H1 (cell line): ENCODE measurements at regions not wholly inside any gene's neighbourhood (a gene's known extent, or its start where the extent isn't known, plus 50 kb on each side); places are given as distances from the start of the nearest gene placed in this dataset.

Source experiments
- CTCF ChIA-PET: fragments of 300-600 bp; sonication (Branson Sonifier 250); formaldehyde crosslinking; loops from one replicate; lab custom pipeline; 2021; ENCODE audit not compliant: partially characterized antibody; lab: Charles Lee
- POLR2A ChIA-PET: fragments of 300-600 bp; sonication (Branson Sonifier 250); formaldehyde crosslinking; loops from one replicate; lab custom pipeline; 2021; ENCODE audit warnings: inconsistent platforms; ENCODE audit not compliant: partially characterized antibody; lab: Charles Lee
- DNase-seq, 2 experiments: peaks; one replicate each; pipeline versions ENCODE4 v3.0.0 to v3.0.0-alpha.2; 2010 to 2022; ENCODE audit warnings: low spot score in 2 of 2, low read depth in 1 of 2, mixed read lengths in 1 of 2
- FAIRE-seq: peaks from 2 replicates; lab custom pipeline; 2011; peaks lifted over from hg19 to GRCh38; lab: Jason Lieb, UNC
- H2AFZ ChIP-seq: 2 replicates; pipeline ENCODE4 v1.8.1; 2012; ENCODE audit warnings: low read length, inconsistent platforms
- H2AK5ac ChIP-seq: 2 replicates; pipeline ENCODE4 v1.6.1; 2013; ENCODE audit warnings: low read depth, low read length
- H2BK120ac ChIP-seq: replicated peaks from 2 replicates; pipeline ENCODE3; 2013; ENCODE audit warnings: low read depth, low read length, inconsistent platforms
- H2BK12ac ChIP-seq: 2 replicates; pipeline ENCODE4 v1.6.1; 2013; ENCODE audit warnings: low read depth, low read length
- H2BK15ac ChIP-seq: 2 replicates; pipeline ENCODE4 v1.6.1; 2013; ENCODE audit warnings: low read length
- H2BK20ac ChIP-seq: 2 replicates; pipeline ENCODE4 v1.6.1; 2013; ENCODE audit warnings: low read length
- H2BK5ac ChIP-seq: 2 replicates; pipeline ENCODE4 v1.6.1; 2013; ENCODE audit warnings: low read depth, low read length
- H3K14ac ChIP-seq: 2 replicates; pipeline ENCODE4 v1.6.1; 2013; ENCODE audit warnings: inconsistent platforms; ENCODE audit not compliant: insufficient read length
- H3K18ac ChIP-seq: 2 replicates; pipeline ENCODE4 v1.6.1; 2013; ENCODE audit warnings: low read length; ENCODE audit errors: extremely low read depth
- H3K23ac ChIP-seq: 2 replicates; pipeline ENCODE4 v1.6.1; 2013; ENCODE audit warnings: inconsistent platforms; ENCODE audit not compliant: insufficient read length
- H3K23me2 ChIP-seq: 2 replicates; pipeline ENCODE4 v1.6.1; 2013; ENCODE audit warnings: low read depth, low read length
- H3K27ac ChIP-seq: 2 replicates; pipeline ENCODE4 v1.6.1; 2011; ENCODE audit warnings: low read depth, low read length, inconsistent platforms
- H3K27me3 ChIP-seq, 4 experiments: replicated peaks in 1 of 4; 1 replicate in 1 of 4; 2 replicates in 3 of 4; pipeline versions ENCODE4 v1.6.1 to v1.8.1; 2011 to 2013; ENCODE audit warnings: low read length in 3 of 4, mild to moderate bottlenecking in 3 of 4, inconsistent platforms in 2 of 4, mixed read lengths in 2 of 4, moderate library complexity in 1 of 4; ENCODE audit not compliant: control insufficient read depth in 3 of 4, insufficient read depth in 3 of 4; ENCODE audit errors: extremely low read depth in 1 of 4
- H3K36me3 ChIP-seq, 4 experiments: 2 replicates each; pipeline versions ENCODE4 v1.6.1 to v1.8.1; 2011 to 2013; ENCODE audit warnings: mild to moderate bottlenecking in 4 of 4, low read length in 3 of 4, moderate library complexity in 2 of 4, control low read depth in 1 of 4, inconsistent platforms in 1 of 4; ENCODE audit not compliant: insufficient read depth in 4 of 4, control insufficient read depth in 2 of 4
- H3K4ac ChIP-seq: replicated peaks from 2 replicates; pipeline ENCODE3; 2013; ENCODE audit warnings: low read length, low read depth, mixed read lengths, inconsistent platforms; ENCODE audit not compliant: insufficient read length
- H3K4me1 ChIP-seq, 4 experiments: replicated peaks in 1 of 4; 1 replicate in 1 of 4; 2 replicates in 3 of 4; pipeline versions ENCODE4 v1.6.1 to v1.8.1; 2011 to 2013; ENCODE audit warnings: low read length in 3 of 4, inconsistent platforms in 2 of 4, mixed read lengths in 1 of 4; ENCODE audit not compliant: insufficient read depth in 4 of 4, control insufficient read depth in 3 of 4
- H3K4me2 ChIP-seq, 2 experiments: 2 replicates each; pipeline versions ENCODE4 v1.6.1 to v1.8.1; 2011 to 2013; ENCODE audit warnings: low read depth in 2 of 2, low read length in 2 of 2, control low read depth in 1 of 2, inconsistent platforms in 1 of 2, mild to moderate bottlenecking in 1 of 2; ENCODE audit not compliant: insufficient read depth in 1 of 2
- H3K4me3 ChIP-seq, 4 experiments: fragments of 200-600, 300-600 bp in 1 of 4; sonication (generic), shearing (Covaris generic), sonication (Bioruptor Twin) in 1 of 4; 2 replicates each; pipeline versions ENCODE4 v1.5.1 to v1.8.1; 2011 to 2016; ENCODE audit warnings: low read length in 4 of 4, low read depth in 3 of 4, control low read depth in 2 of 4, inconsistent platforms in 2 of 4, mild to moderate bottlenecking in 2 of 4, mixed read lengths in 1 of 4, moderate library complexity in 1 of 4; ENCODE audit not compliant: insufficient read depth in 2 of 4; ENCODE audit errors: extremely low read depth in 1 of 4
- H3K56ac ChIP-seq: replicated peaks from 2 replicates; pipeline ENCODE3; 2013; ENCODE audit warnings: low read depth, mild to moderate bottlenecking, mixed read lengths, low read length, inconsistent platforms; ENCODE audit not compliant: insufficient read length
- H3K79me1 ChIP-seq: 2 replicates; pipeline ENCODE4 v1.6.1; 2013; ENCODE audit warnings: low read depth, low read length, control low read depth
- H3K79me2 ChIP-seq, 2 experiments: 2 replicates each; pipeline versions ENCODE4 v1.6.1 to v1.8.1; 2012 to 2013; ENCODE audit warnings: low read length in 2 of 2, mild to moderate bottlenecking in 2 of 2, inconsistent platforms in 1 of 2; ENCODE audit not compliant: insufficient read depth in 2 of 2, control insufficient read depth in 1 of 2
- H3K9ac ChIP-seq, 4 experiments: replicated peaks in 1 of 4; 1 replicate in 1 of 4; 2 replicates in 3 of 4; pipeline versions ENCODE4 v1.6.1 to v1.8.1; 2011 to 2013; ENCODE audit warnings: low read depth in 3 of 4, low read length in 3 of 4, control low read depth in 2 of 4, mild to moderate bottlenecking in 2 of 4, moderate library complexity in 2 of 4, inconsistent platforms in 1 of 4; ENCODE audit errors: extremely low read depth in 1 of 4
- H3K9me3 ChIP-seq, 2 experiments: 2 replicates each; pipeline versions ENCODE4 v1.6.1 to v1.8.1; 2012 to 2013; ENCODE audit warnings: mild to moderate bottlenecking in 2 of 2, moderate library complexity in 2 of 2, control low read depth in 1 of 2, inconsistent platforms in 1 of 2, low read depth in 1 of 2, low read length in 1 of 2, mixed read lengths in 1 of 2; ENCODE audit not compliant: insufficient read depth in 2 of 2
- H4K20me1 ChIP-seq, 2 experiments: replicated peaks in 1 of 2; 2 replicates each; pipeline versions ENCODE3 to v1.8.1; 2011 to 2013; ENCODE audit warnings: inconsistent platforms in 2 of 2, low read length in 2 of 2, mild to moderate bottlenecking in 1 of 2; ENCODE audit not compliant: insufficient read depth in 2 of 2, control insufficient read depth in 1 of 2
- H4K5ac ChIP-seq: 2 replicates; pipeline ENCODE4 v1.6.1; 2013; ENCODE audit warnings: low read length, low read depth, mixed read lengths, inconsistent platforms; ENCODE audit not compliant: insufficient read length
- H4K8ac ChIP-seq: 2 replicates; pipeline ENCODE4 v1.8.0; 2013; ENCODE audit warnings: mild to moderate bottlenecking, moderate library complexity, low read length, inconsistent platforms; ENCODE audit not compliant: insufficient read depth; ENCODE audit errors: extremely low read depth
- H4K91ac ChIP-seq: replicated peaks from 2 replicates; pipeline ENCODE3; 2013; ENCODE audit warnings: low read length, mixed read lengths, inconsistent platforms; ENCODE audit not compliant: insufficient read length
- CREB1 ChIP-seq: IDR thresholded peaks from 2 replicates; pipeline ENCODE4 v1.6.1; 2012; ENCODE audit warnings: inconsistent platforms
- GABPA ChIP-seq: IDR thresholded peaks from 2 replicates; pipeline ENCODE4 v1.6.1; 2011; ENCODE audit warnings: mild to moderate bottlenecking, low read length, moderate library complexity, borderline replicate concordance; ENCODE audit not compliant: insufficient read depth
- HDAC2 ChIP-seq, 2 experiments: fragments of 300-600 bp in 1 of 2; sonication (generic) in 1 of 2; IDR thresholded peaks; 2 replicates each; pipeline ENCODE4 v1.6.1; 2011 to 2012; ENCODE audit warnings: low read depth in 2 of 2, low read length in 2 of 2, mild to moderate bottlenecking in 2 of 2, moderate library complexity in 2 of 2, borderline replicate concordance in 1 of 2, inconsistent platforms in 1 of 2
- KDM4A ChIP-seq: IDR thresholded peaks from one replicate; pipeline ENCODE4 v1.7.1; 2012; ENCODE audit warnings: low read depth, mild to moderate bottlenecking, moderate library complexity, low read length, inconsistent platforms; ENCODE audit not compliant: severe bottlenecking
- PHF8 ChIP-seq: fragments of 200-600 bp; sonication (generic); conservative IDR thresholded peaks from 2 replicates; pipeline ENCODE4 v1.7.1; 2012; ENCODE audit warnings: low read depth, mild to moderate bottlenecking, inconsistent platforms, low read length, moderate library complexity
- POLR2A ChIP-seq, 2 experiments: IDR thresholded peaks; 1 replicate in 1 of 2; 2 replicates in 1 of 2; pipeline ENCODE4 v1.6.1; 2011; ENCODE audit warnings: low read depth in 2 of 2, low read length in 2 of 2, mild to moderate bottlenecking in 2 of 2; ENCODE audit errors: control extremely low read depth in 1 of 2
- RBBP5 ChIP-seq: IDR thresholded peaks from 2 replicates; pipeline ENCODE4 v1.7.1; 2012; ENCODE audit warnings: low read depth, mild to moderate bottlenecking, inconsistent platforms, low read length, moderate library complexity, borderline replicate concordance
- SAP30 ChIP-seq: fragments of 300-600 bp; sonication (generic); IDR thresholded peaks from 2 replicates; pipeline ENCODE4 v1.7.1; 2012; ENCODE audit warnings: low read length, moderate library complexity, mild to moderate bottlenecking, inconsistent platforms; ENCODE audit not compliant: insufficient read depth, insufficient replicate concordance
- SIRT6 ChIP-seq: IDR thresholded peaks from one replicate; pipeline ENCODE4 v1.7.1; 2012; ENCODE audit warnings: low read length, inconsistent platforms
- SRF ChIP-seq: IDR thresholded peaks from 2 replicates; pipeline ENCODE4 v1.6.1; 2011; ENCODE audit warnings: mild to moderate bottlenecking, low read depth, low read length, moderate library complexity
- TCF12 ChIP-seq: IDR thresholded peaks from 2 replicates; pipeline ENCODE4 v1.6.1; 2011; ENCODE audit warnings: low read depth, mild to moderate bottlenecking, low read length
- WGBS, 2 experiments: shearing (Covaris generic) in 1 of 2; methylation state at CpG; one replicate each; pipeline versions ENCODE4 v1.1.6 to v1.1.7; 2013 to 2015; ENCODE audit warnings: low lambda C conversion rate in 2 of 2, mixed read lengths in 2 of 2, inconsistent platforms in 1 of 2, low coverage in 1 of 2, missing lambda C conversion rate in 1 of 2; ENCODE audit not compliant: insufficient replicate concordance in 2 of 2, insufficient coverage in 1 of 2, insufficient read length in 1 of 2; ENCODE audit errors: extremely low coverage in 1 of 2, missing lambda C conversion rate in 1 of 2; 5-methylcytosine and 5-hydroxymethylcytosine counted together

GRCh38 chr3:166785876-166786275 lies 594.2 kb downstream of the ZBBX start:
- TF ChIP-seq SAP30 (no peak), KDM4A (no peak), PHF8 (no peak), POLR2A (IDR thresholded peaks at IDR 0.05; ENCODE audit: control extremely low read depth in 1 of 2, low read depth in 2 of 2, low read length in 2 of 2) (no peak), SRF (no peak), RBBP5 (no peak), CREB1 (no peak), HDAC2 (IDR thresholded peaks at IDR 0.05; ENCODE audit: borderline replicate concordance in 1 of 2, low read depth in 2 of 2, low read length in 2 of 2) (no peak), TCF12 (no peak), GABPA (no peak), SIRT6 (no peak)
- H3K23me2 ChIP-seq = no peaks in the 10 kb centered on the region
- no peak overlapping the region for H2BK120ac ChIP-seq
- no peak overlapping the region for H3K4ac ChIP-seq
- H3K56ac ChIP-seq = no peak overlapping the region
- H3K4me1 ChIP-seq = no peaks in the 10 kb centered on the region
- no peak overlapping the region for H2AK5ac ChIP-seq
- H3K79me2 ChIP-seq = no peaks in the 10 kb centered on the region
- H3K4me2 ChIP-seq = no peak overlapping the region
- H3K9me3 ChIP-seq = no peaks in the 10 kb centered on the region
- no peak overlapping the region for H2AFZ ChIP-seq
- H4K8ac ChIP-seq = no peak overlapping the region
- 65% methylated on average over 2 of the region's 2 CpGs; no CpG with 5 or more reads in 1 of the 2 experiments for WGBS, 2 experiments
- H2BK12ac ChIP-seq = no peak overlapping the region
- H3K4me3 ChIP-seq = no peak overlapping the region
- no peak overlapping the region for H4K5ac ChIP-seq
- no peak overlapping the region for H3K23ac ChIP-seq
- no peak overlapping the region for H3K27ac ChIP-seq
- no peak overlapping the region for H3K18ac ChIP-seq
- H3K27me3 ChIP-seq = peaks cover 0 to 1% (median 0%) of the 10 kb centered on the region in 4 experiments; a peak in 1 of 7 replicates
- no peaks in the 10 kb centered on the region for H4K20me1 ChIP-seq
- DNase-seq (no peak), FAIRE-seq (no peak)
- ChIA-PET POLR2A (no interaction called here), CTCF (interaction anchor here (0.7 kb wide), 1 partner anchor 75 kb away, joined by 3 read pairs; no protein-coding TSS in a partner anchor)
- no peak overlapping the region for H3K9ac ChIP-seq
- H4K91ac ChIP-seq = no peak overlapping the region
- H2BK20ac ChIP-seq = no peak overlapping the region
- no peaks in the 10 kb centered on the region for H3K79me1 ChIP-seq
- H2BK5ac ChIP-seq = no peak overlapping the region
- H2BK15ac ChIP-seq = no peak overlapping the region
- no peaks in the 10 kb centered on the region for H3K36me3 ChIP-seq
- H3K14ac ChIP-seq = no peak overlapping the region
